GM18502 (cell line): ENCODE measurements at regions not wholly inside any gene's neighbourhood (a gene's known extent, or its start where the extent isn't known, plus 50 kb on each side); places are given as distances from the start of the nearest gene placed in this dataset.

Experiments
- ATAC-seq: cut with Tn5 transposase; IDR thresholded peaks from one replicate; pipeline ENCODE4 v1.9.1; 2021; ENCODE audit warnings: mild to moderate bottlenecking; ENCODE audit not compliant: unreplicated experiment, poor library complexity

DNA sequence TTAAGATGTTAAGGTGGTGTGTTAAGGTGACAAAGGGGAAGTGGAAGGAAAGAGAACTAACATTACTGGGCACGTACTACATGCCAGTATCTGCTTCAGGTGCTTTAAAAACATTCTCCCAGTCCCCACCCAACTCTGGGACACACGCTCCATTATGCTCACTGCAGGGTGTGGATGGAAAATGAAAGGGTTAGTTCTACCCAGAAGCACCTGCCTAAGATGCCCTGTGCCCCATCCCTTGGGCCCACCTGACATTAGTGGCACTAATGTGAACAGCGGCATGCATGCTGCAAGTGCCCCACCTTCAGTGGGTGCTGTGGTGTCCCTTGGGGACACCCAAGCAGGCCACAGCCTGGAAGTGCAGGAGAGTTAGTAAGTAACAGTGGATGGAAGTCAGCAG lies 82.9 kb upstream of the CXADR start:
- no peak for ATAC-seq

DNA sequence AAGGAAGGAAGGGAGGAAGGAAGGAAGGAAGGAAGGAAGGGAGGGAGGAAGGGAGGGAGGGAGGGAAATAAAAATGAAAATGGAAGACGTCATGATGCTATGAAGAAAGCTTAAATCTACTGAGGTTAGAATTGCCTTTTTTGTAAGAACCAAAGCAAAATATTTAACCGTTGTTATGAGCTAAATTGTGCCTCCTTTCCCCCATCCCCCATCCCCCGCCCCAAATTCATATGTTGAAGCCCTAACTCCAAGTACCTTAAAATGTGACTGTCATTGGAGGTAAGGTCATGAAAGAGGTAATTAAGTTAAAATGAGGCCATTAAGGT lies 80.1 kb upstream of the CXADR start:
- no peak for ATAC-seq

DNA sequence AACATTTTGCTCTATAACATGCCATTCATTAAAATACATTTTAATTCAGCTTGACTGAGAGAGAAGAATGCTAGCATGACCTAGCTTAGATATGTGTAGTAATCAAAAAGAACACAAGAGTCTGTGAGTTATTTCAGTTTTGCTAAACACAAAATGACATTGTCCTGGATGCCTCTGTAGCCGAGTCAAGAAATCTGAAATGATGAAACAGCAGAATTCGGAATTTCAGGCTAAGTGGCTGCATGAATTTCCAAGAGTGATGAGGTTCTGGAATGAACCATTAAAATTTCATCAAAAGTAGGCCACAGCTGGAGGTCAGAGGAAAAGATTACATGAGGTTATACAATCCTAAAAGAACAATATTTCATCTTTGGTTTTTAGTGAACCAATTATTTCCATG lies 79.1 kb upstream of the CXADR start:
- no peak for ATAC-seq

DNA sequence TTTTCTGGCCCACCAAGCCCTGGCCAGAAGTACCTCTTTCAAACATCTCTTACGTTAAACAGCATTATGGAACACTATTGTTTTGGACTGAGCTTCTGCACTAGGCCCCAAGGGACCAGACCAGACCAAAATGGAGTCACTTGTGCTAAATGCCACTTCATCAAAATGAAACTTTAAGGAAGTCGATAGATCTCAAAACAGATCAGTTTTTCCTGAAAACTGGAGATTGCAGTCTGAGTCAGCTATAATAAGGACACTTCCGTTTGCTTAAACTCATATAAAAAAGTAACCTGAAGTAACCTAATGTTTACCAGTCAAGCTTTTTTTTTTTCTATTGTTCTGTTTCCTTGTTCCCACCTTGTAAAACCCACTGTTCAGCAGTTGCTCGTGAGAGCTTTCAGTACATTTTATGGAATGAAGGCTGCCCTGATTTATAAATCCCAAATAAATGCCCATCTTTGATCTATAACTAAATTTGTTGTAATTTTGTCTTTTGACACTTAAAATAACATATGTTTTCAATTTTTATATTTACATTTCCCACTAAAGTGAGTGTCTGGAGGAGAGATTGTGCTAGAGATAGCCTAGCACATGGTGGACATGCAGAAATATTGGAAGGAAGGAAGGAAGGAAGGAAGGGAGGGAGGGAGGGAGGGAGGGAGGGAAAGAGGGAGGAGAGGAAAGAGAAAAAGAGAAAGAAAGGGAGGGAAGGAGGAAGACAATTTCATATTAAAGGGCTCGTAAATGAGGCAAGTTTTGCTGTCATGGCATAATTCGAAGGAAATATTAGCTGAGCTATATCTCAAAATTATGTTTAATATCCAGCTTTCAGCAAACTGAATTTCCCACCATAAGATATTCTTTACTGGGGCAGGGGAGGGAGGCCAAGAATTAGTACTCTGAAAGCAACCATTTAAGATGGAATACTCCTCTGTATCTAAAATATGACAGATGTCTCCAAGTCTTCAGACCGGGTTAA lies 77.0 kb upstream of the CXADR start:
- no peak for ATAC-seq

DNA sequence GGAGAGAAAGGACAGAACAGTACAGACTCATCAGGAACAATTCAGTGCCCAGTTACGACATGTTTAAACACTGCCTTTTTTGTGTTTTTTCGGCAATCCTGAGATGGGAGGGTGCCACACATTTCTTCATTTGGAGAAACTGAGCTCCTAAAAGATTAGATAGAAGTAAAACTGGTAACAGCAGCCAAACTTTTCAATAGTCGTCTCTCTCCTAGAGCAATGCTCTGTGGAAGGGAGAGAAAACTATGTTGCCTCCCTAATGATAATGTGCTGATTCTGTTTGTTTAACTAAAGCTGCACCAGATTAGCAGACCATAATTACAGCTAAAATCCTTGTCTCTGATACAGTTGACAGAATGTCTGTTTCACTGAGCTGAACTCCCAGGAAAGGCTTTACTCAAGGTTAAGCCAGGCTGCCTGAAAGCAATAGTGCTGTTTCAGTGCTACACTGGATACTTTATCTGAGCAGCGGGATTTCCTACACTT lies 76.2 kb upstream of the CXADR start:
- no peak for ATAC-seq

DNA sequence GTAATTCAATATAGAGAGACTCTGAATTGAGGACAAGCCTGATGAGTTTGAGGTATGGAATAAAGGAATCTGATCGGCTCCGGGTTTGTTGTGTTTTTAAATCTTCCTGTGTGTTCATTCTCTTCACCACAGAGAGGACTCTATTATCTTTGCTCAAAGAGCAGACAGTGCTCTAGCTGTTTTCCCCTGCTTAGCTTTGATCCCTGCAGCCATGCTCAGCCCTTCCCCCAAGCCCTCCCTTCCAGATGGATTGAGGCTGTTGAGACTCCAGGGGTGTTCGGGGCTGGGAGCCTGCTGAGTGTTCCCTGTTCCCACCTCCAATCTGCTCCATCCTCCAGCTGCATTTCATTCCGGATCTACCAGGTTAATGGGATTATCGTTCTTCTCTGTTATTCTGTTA lies 74.2 kb upstream of the CXADR start:
- no peak for ATAC-seq

DNA sequence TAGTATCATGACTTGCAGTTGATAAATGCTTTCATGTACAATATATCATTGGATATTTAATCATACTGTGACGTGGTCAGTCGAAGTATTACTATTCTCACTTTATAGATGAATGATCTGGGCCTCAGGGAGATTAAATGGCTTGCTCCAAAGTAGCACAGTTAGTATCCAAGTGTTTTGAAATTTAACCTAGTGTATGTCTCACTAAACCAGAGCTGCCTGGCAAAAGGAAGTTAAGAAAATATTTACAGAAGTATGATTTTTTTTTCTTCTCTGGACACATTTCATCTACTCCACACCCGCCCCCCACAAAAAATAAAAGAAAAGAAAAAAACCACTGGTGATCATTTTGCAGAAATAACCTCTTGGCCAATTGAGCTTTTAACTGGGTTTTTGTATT lies 71.9 kb upstream of the CXADR start:
- ATAC-seq = no peak

DNA sequence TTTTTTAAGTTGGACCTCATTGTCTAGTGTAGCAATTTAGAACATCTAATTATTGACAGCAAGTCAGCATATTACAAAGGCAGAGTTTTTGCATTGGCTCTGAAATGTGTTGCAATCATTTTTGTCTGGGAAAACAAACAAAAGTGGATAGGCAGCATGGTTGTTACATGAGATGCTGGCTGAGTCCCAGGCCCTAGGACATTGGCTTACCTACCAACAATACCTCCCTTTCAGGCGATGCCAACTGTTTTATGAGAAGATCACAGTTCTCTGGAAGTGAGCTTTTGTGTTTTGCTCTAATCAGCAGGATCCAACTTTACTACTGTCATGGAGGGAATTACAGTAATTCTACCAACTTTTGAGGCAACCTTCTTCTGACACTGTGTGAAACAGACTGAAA lies 71.5 kb upstream of the CXADR start:
- no peak for ATAC-seq

DNA sequence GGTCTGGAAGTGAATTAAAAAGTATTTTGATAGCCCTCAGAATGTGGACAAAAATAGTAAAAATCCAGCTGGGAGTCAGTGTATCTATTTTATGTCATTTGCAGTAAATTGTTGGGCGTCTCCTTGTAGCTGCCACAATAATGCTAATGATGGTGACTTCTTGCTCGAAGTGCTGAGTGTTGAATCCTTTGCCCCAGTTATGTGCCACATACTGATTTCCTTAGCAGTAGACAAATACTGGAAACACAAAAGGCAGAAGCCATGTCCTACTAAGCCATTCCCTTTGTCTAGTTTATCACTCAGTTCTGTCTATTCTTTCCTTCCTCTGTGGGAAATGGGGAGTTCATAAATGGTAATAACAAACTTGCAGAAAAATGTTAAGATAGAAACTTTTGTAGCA lies 70.7 kb upstream of the CXADR start:
- no peak for ATAC-seq

DNA sequence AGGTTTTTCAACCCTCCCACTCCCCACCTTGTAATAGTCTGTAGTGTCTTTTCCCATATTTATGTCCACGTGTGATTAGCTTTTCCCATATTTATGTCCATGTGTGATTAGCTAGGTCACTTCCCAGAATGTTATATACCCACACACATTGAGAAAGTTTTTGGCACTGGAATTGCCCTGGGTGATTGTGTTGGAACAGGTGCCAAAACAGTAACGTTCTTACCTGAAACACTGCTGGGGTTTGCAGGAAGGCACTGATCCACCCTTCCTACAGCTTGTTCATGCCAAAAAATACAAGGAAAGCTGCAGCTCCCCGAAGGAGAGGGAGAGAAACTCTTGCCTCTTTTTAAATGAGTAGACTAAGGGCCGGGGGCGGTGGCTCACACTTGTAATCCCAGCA lies 68.0 kb upstream of the CXADR start:
- no peak for ATAC-seq

DNA sequence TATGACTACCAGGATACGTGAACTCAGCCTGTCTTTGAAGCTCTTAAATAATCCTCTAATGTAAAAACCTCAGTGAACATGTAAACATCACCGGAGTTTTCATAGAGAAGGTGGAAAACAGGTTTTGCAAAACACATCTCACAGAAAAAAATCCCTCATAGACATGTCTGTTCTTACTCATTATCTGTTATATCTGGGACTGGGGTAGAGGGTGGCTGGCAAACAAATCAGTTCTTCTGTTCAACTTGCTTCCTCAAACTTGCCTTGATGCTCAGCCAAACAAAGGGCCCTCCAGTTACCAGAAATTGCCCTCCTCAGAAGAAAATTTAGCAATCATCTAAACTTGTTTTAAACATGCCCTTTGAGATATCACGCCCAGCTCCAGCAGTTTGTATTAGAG lies 66.1 kb upstream of the CXADR start:
- no peak for ATAC-seq

DNA sequence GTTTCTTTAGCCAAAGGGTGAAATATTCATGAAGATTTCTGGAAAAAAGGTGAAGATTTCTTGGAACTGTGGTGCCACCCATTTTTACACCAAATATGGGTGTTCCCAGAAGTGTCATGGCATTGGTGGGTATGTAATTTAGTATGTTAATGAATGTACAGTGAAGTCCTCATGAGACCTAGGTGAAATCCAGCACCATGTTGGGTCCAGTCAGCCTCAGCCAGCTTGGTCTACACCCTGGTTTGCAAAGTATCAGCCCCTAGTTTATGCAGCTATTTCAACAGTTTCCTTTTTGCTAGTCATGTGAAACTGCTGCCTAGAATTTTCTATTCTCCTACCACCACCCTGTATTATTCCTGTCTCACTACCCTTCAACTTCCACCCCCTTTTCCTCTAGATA lies 63.1 kb upstream of the CXADR start:
- no peak for ATAC-seq

DNA sequence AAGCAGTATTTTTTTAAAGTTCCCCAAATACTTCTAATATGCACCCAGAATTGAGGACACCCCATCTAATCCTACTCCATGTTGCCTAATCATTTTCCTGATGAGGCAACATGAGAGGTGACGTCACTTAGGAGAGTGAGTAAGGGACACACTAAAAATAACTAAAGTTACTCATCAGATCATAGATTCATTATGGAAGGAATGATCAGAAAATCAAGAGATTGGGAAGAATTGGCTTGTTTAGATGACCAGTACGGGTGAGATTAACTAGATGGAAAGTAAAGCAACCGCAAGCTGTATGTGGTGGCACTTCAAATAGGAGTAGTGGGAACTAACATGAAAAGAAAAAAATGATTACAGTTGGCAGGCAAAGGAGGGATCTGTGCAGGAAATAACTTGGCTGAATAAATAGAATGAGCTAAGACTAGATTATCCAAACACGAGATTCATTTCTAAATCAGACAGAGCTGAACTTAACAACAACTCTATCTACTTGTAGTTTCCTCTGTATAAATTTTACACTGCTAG lies 61.4 kb upstream of the CXADR start:
- no peak for ATAC-seq

DNA sequence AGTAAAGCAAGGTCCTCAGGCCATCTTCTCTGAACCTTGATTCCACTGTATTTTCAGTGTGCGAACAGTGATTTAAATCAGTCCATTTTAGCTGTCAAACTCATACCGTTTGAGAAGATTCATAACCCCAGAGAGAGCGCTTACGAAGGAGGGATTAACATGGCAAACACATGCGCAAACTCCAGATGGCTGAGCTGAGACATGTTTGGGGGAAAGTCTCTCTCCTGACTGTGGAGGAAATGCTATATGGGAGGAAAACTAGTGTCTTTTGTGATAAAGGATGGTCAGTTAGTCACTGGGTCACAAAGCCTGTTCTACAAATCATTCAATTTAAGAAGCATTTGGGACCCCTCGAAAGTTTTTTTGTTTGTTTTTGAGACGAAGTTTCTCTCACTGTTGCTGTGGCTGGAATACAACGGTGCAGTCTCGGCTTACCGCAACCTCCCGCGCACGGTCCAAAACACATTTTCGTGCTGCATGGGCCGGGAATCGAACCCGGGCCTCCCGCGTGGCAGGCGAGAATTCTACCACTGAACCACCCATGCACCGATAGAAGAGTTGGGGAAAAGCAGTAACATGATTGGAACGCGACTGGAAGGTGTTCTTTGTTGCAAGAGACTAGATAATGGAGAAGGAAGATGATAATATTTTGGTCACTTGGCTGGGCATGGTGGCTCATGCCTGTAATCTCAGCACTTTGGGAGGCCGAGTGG lies 58.4 kb upstream of the CXADR start:
- peak; percentile 89 for ATAC-seq

DNA sequence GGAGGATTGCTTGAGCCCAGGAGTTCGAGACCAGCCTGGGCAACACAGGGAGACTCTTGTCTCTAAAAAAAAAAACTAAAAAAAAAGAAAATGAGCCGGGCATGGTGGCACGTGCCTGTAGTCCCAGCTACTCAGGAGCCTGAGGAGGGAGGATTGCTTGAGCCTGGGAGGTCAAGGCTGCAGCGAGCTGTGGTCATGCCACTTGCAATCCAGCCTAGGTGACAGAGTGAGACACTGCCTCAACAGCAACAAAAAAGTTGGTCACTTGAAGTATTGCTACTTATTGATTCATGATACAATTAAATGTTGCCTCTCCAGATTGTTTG lies 57.9 kb upstream of the CXADR start:
- peak; percentile 22 for ATAC-seq

DNA sequence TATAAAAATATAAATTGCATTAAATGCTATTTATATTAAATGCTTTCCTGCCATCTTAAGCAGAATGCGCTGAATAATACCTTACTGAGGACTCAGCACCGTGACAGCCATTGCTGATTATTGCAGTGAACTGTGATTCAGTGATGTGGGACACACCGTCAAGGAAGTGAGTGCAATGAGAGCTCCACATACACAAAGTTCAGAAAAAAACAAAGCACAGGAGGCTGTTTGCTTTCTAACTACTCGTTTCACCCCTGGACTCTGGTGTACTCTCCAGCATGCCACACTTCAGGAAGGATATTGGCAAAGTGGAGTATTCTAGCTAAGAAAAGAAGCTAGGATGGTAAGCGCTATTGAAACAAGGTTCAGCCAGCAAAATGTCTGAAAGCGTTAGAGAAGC lies 57.4 kb upstream of the CXADR start:
- ATAC-seq = no peak

DNA sequence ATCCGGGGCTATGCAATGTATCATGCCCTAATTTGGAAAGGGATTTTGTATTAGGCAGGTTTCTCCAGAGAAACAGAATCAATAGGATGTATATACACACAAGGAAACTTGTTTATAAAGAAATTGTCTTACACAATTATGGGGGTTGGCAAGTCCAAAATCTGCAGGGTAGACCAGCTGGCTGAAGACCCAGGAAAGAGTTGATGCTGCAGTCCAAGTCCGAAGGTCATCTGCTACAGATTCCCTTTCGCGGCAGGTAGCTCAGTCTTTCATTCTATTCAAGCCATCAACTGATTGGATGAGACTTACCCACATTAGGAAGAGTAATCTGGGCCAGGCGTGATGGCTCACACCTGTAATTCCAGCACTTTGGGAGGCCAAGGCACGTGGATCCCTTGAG lies 54.6 kb upstream of the CXADR start:
- no peak for ATAC-seq

DNA sequence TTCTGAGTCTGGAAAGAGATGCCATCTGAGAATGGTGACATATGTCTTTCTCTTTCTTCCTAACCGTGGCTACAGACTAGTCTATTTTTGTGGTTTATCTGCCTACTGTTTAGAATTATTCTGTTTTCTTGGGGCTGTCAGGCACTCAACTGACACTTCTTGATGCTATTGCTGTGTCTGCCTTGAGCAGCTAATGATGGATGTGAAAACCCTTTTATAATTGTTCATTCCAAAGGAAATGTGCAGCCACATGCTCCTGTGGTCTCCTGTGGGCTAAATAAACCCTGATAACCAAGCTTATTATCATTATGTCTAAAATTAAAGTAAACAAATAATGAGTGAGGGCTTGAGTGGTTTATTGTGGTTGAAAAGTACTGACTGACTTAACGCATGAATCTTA lies 52.7 kb upstream of the CXADR start:
- no peak for ATAC-seq

DNA sequence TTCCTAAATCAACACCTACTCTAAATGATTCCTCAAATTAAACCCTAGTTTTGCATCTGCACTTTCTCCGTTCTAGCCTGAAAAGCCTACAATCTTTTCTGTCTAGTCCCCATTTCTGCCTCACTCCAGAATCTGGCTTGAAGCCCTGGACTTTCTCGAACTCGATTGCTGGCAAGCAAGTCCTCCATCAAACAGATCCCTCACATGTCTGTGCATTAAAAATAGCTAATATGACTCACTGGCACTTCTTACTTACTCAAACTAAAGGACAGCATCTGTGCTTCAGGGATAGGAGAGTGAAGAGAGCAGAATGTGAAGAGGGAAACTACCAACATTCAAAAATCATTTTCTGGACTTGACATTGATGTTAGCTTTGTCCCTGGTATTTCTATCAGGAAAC lies 51.8 kb upstream of the CXADR start:
- no peak for ATAC-seq

DNA sequence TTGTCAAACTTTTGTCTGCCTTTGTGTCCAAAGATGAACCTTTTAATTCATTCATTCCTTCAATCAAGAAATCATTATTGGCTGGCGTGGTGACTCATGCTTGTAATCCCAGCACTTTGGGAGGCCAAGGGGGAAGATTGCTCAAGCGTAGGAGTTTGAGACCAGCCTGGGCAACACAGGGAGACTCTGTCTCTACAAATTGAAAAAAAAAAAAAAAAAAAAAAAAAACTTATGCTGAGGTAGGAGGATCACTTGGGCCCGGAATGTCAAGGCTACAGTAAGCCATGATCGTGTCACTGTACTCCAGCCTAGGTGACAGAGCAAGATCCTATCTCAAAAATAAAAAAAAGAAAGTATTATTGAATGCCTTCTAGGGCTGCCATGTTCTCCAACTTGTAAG lies 51.3 kb upstream of the CXADR start:
- ATAC-seq = no peak

DNA sequence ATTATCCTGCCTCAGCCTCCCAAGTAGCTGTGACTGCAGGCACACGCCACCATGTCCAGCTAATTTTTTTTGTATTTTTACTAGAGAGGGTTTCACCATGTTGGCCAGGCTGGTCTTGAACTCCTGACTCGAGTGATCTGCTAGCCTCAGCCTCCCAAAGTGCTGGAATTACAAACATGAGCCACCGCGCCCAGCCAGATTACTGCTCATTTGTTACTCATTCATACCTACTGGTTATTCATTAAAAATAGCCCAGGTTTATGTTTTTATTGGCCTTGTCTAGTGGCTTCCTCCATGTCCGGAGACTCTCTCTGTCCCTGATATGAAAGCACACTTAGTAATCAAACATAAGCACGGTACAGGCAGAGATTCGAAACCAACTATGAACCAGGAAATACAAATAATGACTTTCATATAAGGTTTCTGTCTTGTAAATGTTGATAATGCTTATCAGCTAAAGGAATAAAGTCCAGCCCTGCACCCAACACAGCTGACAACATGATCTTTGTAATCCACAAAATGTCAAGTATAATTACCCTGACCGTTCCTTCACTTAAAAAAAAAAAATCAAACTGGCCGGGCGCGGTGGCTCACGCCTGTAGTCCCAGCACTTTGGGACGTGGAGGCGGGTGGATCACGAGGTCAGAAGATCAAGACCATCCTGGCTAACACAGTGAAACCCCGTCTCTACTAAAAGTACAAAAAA lies 50.4 kb upstream of the CXADR start:
- no peak for ATAC-seq
